Endodermal cell (in vitro differentiated cells): ENCODE measurements at regions not wholly inside any gene's neighbourhood (a gene's known extent, or its start where the extent isn't known, plus 50 kb on each side); places are given as distances from the start of the nearest gene placed in this dataset.
A peak's percentile ranks its signal among the peaks of the same experiment; 100 is the strongest.

ENCODE experiments used
- DNase-seq: peaks from one replicate; pipeline ENCODE4 v3.0.0-alpha.2; 2017
- H3K27ac ChIP-seq: 2 replicates; pipeline ENCODE4 v1.5.1; 2013; ENCODE audit warnings: mild to moderate bottlenecking, low read depth, low read length, moderate library complexity
- H3K27me3 ChIP-seq: 2 replicates; pipeline ENCODE4 v1.6.1; 2013; ENCODE audit warnings: mild to moderate bottlenecking, low read length, moderate library complexity; ENCODE audit not compliant: insufficient read depth, control insufficient read depth, poor library complexity, severe bottlenecking
- H3K36me3 ChIP-seq: 2 replicates; pipeline ENCODE4 v1.7.0; 2013; ENCODE audit warnings: mild to moderate bottlenecking, low read length, moderate library complexity; ENCODE audit not compliant: control insufficient read depth, insufficient read depth
- H3K4me1 ChIP-seq: one replicate; pipeline ENCODE4 v1.7.0; 2013; ENCODE audit warnings: low read length; ENCODE audit not compliant: control insufficient read depth, insufficient read depth
- H3K4me3 ChIP-seq: 2 replicates; pipeline ENCODE4 v1.5.1; 2013; ENCODE audit warnings: mild to moderate bottlenecking, low read length, moderate library complexity
- H3K9ac ChIP-seq: 2 replicates; pipeline ENCODE4 v1.6.1; 2013; ENCODE audit warnings: mild to moderate bottlenecking, low read length, moderate library complexity; ENCODE audit not compliant: poor library complexity, severe bottlenecking; ENCODE audit errors: extremely low read depth
- H3K9me3 ChIP-seq: 2 replicates; pipeline ENCODE4 v1.6.1; 2013; ENCODE audit warnings: mild to moderate bottlenecking, low read length, moderate library complexity; ENCODE audit not compliant: control insufficient read depth
- H3K27ac Mint-ChIP-seq: 2 replicates; pipeline ENCODE4 v1.8.0; 2020; ENCODE audit warnings: mixed read lengths
- H3K27me3 Mint-ChIP-seq: 2 replicates; pipeline ENCODE4 v1.8.0; 2021; ENCODE audit warnings: mild to moderate bottlenecking, mixed read lengths; ENCODE audit not compliant: insufficient read depth
- H3K36me3 Mint-ChIP-seq: 2 replicates; pipeline ENCODE4 v1.8.0; 2020; ENCODE audit warnings: low read depth, mixed read lengths
- H3K4me1 Mint-ChIP-seq: 2 replicates; pipeline ENCODE4 v1.8.0; 2020; ENCODE audit warnings: mixed read lengths
- H3K4me3 Mint-ChIP-seq: 2 replicates; pipeline ENCODE4 v1.8.0; 2020; ENCODE audit warnings: mild to moderate bottlenecking, moderate library complexity, mixed read lengths
- H3K9me3 Mint-ChIP-seq: 2 replicates; pipeline ENCODE4 v1.8.0; 2020; ENCODE audit warnings: mild to moderate bottlenecking, mixed read lengths
- CTCF ChIP-seq: fragments of 200-600 bp; sonication (generic); conservative IDR thresholded peaks from 2 replicates; pipeline ENCODE4 v1.5.0; 2021; ENCODE audit warnings: antibody characterized with exemption, mild to moderate bottlenecking
- WGBS, 2 experiments: methylation state at CpG; one replicate each; pipeline versions ENCODE4 v1.1.5 to v1.1.7; 2013; ENCODE audit warnings: missing lambda C conversion rate in 2 of 2, mixed read lengths in 1 of 2; ENCODE audit not compliant: insufficient coverage in 1 of 2, insufficient read length in 1 of 2; 5-methylcytosine and 5-hydroxymethylcytosine counted together

GRCh38 chr3:7920211-7920610 lies 581.4 kb upstream of the LMCD1 start:
- Mint-ChIP-seq H3K4me1 (peaks cover 8% of the 10 kb centered on the region), H3K27ac (no peak overlapping the region), H3K9me3 (peaks cover 3% of the 10 kb centered on the region), H3K4me3 (no peak overlapping the region), H3K27me3 (peaks cover 2% of the 10 kb centered on the region), H3K36me3 (no peaks in the 10 kb centered on the region)
- no peaks in the 10 kb centered on the region for H3K36me3 ChIP-seq
- TF ChIP-seq CTCF, result no peak
- H3K27ac ChIP-seq, result no peak overlapping the region
- no peak overlapping the region for H3K4me3 ChIP-seq
- H3K9ac ChIP-seq, result no peak overlapping the region
- 50 to 68% methylated on average over 2 to 6 of the region's 6 CpGs for WGBS, 2 experiments
- no peak for DNase-seq
- no peaks in the 10 kb centered on the region for H3K4me1 ChIP-seq
- no peaks in the 10 kb centered on the region for H3K27me3 ChIP-seq
- H3K9me3 ChIP-seq, result no peaks in the 10 kb centered on the region

- no peaks in the 10 kb centered on the region for H3K9me3 Mint-ChIP-seq
- no peak overlapping the region for H3K27ac ChIP-seq
- WGBS, 2 experiments, result 97% methylated on average over 2 of the region's 2 CpGs; no CpG with 5 or more reads in 1 of the 2 experiments
- peaks cover 32% of the 10 kb centered on the region for H3K4me1 Mint-ChIP-seq
- no peak overlapping the region for H3K4me3 Mint-ChIP-seq
- no peaks in the 10 kb centered on the region for H3K27me3 ChIP-seq
- no peak for TF ChIP-seq CTCF
- H3K27ac Mint-ChIP-seq, result no peak overlapping the region
- no peaks in the 10 kb centered on the region for H3K27me3 Mint-ChIP-seq
- DNase-seq, result no peak
- no peaks in the 10 kb centered on the region for H3K9me3 ChIP-seq
- H3K4me1 ChIP-seq, result peaks cover 3% of the 10 kb centered on the region
- H3K36me3 ChIP-seq, result no peaks in the 10 kb centered on the region
- H3K36me3 Mint-ChIP-seq, result no peaks in the 10 kb centered on the region
- no peak overlapping the region for H3K9ac ChIP-seq
- H3K4me3 ChIP-seq, result no peak overlapping the region
Observed at GRCh38 chr3:7924228-7924627, 577.4 kb upstream of the LMCD1 start.

GRCh38 chr3:7927015-7927414 lies 574.6 kb upstream of the LMCD1 start:
- no peaks in the 10 kb centered on the region for H3K27me3 ChIP-seq
- H3K9ac ChIP-seq, result no peak overlapping the region
- H3K4me3 Mint-ChIP-seq, result no peak overlapping the region
- no peaks in the 10 kb centered on the region for H3K36me3 Mint-ChIP-seq
- peak overlapping the region; percentile 36 for H3K4me3 ChIP-seq
- H3K27me3 Mint-ChIP-seq, result no peaks in the 10 kb centered on the region
- no peaks in the 10 kb centered on the region for H3K9me3 Mint-ChIP-seq
- peaks cover 3% of the 10 kb centered on the region for H3K4me1 ChIP-seq
- H3K9me3 ChIP-seq, result no peaks in the 10 kb centered on the region
- H3K36me3 ChIP-seq, result no peaks in the 10 kb centered on the region
- no peak for TF ChIP-seq CTCF
- peaks cover 32% of the 10 kb centered on the region for H3K4me1 Mint-ChIP-seq
- H3K27ac Mint-ChIP-seq, result peak overlapping the region; percentile 59
- H3K27ac ChIP-seq, result no peak overlapping the region
- 76 to 78% methylated on average over 1 of the region's 1 CpG for WGBS, 2 experiments
- DNase-seq, result no peak
